HG02981 (cell line): ENCODE measurements at regions not wholly inside any gene's neighbourhood (a gene's known extent, or its start where the extent isn't known, plus 50 kb on each side); places are given as distances from the start of the nearest gene placed in this dataset.
A peak's percentile ranks its signal among the peaks of the same experiment; 100 is the strongest.
"Not testable (repeated sequence)": the region's sequence is repeated elsewhere in the genome, so short reads cannot be mapped to it uniquely, and the experiment has no call there.

Source experiments
- ATAC-seq: cut with Tn5 transposase; IDR thresholded peaks from one replicate; pipeline ENCODE4 v1.9.1; 2021; ENCODE audit warnings: mild to moderate bottlenecking, moderate library complexity; ENCODE audit not compliant: unreplicated experiment

DNA sequence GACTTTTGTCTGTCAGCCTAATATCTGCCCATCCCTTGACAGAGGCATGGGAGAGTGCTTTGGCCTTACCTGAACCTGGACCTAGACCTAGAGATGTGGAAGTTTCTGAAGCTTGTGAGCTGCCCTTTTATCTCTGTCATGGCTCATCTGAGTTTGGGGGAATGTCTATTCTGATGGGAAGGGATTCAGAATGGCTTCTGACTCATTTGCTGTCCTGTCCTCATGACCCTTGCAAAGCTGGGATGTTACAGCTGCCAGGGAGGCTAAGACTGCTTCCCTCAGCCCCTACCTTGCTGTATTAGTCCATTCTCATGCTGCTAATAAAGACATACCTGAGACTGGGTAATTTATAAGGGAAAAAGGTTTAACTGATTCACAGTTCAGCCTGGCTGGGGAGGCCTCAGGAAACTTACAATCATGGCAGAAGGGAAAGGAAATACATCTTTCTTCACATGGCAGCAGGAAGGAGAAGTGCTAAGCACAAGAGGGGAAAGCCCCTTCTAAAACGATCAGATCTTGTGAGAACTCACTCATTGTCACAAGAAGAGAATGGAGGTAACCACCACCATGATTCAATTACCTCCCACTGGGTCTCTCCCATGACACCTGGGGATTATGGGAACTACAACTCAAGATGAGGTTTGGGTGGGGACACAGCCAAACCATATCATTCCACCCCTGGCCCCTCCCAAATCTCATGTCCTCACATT lies 252.2 kb downstream of the ERMARD start:
- ATAC-seq, result no peak

GRCh38 chr6:170003027-170003426 lies 251.6 kb downstream of the ERMARD start:
- ATAC-seq, result no peak

- not testable (repeated sequence) for ATAC-seq
Observed at GRCh38 chr6:170001782-170002181, 250.4 kb downstream of the ERMARD start.

DNA sequence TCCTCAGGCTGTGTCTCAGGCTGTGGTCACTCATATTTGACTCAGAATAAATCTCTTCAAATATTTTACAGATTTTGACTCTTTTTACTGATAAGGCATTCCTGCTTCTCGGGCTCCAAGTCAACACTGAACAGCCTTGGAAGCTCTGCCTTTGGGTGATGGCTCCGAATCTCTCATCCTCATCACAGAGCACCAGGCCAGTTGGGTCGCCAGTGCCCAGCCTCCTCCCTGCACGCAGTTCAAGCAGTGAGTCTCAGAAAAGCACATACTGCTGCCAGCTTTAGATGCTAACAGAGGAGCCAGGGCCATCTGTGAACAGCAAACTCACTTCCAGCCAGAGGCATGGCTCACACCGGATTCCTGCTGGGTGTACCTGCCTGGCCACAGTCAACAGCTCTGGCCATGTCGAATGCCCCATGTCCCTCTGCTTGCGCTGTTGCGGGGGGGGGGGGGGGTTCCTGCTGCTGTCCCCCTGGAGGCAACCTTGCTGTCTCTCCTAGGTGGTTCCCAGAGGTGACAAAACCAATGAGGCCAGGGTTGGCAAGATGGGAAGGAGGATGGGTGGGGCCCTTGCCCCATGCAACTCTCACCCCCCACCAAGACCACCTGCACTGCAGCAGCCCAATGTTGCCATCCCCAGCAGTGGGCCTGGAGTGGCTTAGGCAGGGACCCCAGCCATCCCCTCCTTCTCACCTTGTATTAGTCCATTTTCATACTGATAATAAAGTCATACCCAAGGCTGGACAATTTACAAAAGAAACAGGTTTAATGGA lies 248.8 kb downstream of the ERMARD start:
- no peak for ATAC-seq

- ATAC-seq, result no peak
Observed at GRCh38 chr6:169999367-169999766, 247.9 kb downstream of the ERMARD start.

- ATAC-seq, result no peak
Observed at GRCh38 chr6:169998457-169998856, 247.0 kb downstream of the ERMARD start.

- ATAC-seq, result no peak
Observed at GRCh38 chr6:169997930-169998218, 246.5 kb downstream of the ERMARD start.

GRCh38 chr6:169997187-169997929 lies 245.9 kb downstream of the ERMARD start:
- ATAC-seq, result no peak

- no peak for ATAC-seq
Observed at GRCh38 chr6:169996378-169997051, 245.1 kb downstream of the ERMARD start.

- ATAC-seq, result no peak
Observed at GRCh38 chr6:169994739-169995138, 243.3 kb downstream of the ERMARD start.

DNA sequence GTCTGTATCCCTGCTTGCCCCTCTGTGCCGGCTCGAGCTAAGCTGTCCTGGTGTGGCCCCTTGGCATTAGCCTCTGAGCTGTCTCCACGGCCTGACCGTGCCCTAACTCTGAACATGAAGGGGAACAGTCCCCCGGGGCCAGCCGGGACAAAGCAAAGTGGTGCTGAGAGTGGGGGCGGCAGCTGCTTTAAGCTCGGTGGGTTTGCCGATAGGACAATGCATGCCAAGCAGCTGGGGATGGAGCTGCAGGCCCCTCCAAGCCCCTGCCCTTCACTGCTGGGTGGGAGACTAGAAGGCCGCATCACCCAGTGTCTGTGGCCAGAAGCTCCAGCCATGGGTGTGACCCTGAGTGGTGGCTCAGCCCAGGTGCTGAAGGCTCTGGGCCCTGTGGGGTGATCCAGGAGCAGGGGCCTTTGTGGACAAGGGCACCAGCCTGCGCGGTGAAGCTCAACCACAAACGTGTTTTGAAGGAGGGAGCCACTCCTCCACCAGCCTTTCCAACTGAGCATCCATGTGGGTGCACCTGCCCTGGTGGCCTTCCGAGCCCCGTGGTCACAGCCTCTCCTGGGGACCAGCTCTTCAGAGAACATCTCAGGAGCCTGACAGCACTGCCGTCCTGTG lies 242.5 kb downstream of the ERMARD start:
- ATAC-seq, result no peak

- no peak for ATAC-seq
Observed at GRCh38 chr6:169991913-169992312, 240.5 kb downstream of the ERMARD start.

GRCh38 chr6:169991031-169991390 lies 239.6 kb downstream of the ERMARD start:
- no peak for ATAC-seq

DNA sequence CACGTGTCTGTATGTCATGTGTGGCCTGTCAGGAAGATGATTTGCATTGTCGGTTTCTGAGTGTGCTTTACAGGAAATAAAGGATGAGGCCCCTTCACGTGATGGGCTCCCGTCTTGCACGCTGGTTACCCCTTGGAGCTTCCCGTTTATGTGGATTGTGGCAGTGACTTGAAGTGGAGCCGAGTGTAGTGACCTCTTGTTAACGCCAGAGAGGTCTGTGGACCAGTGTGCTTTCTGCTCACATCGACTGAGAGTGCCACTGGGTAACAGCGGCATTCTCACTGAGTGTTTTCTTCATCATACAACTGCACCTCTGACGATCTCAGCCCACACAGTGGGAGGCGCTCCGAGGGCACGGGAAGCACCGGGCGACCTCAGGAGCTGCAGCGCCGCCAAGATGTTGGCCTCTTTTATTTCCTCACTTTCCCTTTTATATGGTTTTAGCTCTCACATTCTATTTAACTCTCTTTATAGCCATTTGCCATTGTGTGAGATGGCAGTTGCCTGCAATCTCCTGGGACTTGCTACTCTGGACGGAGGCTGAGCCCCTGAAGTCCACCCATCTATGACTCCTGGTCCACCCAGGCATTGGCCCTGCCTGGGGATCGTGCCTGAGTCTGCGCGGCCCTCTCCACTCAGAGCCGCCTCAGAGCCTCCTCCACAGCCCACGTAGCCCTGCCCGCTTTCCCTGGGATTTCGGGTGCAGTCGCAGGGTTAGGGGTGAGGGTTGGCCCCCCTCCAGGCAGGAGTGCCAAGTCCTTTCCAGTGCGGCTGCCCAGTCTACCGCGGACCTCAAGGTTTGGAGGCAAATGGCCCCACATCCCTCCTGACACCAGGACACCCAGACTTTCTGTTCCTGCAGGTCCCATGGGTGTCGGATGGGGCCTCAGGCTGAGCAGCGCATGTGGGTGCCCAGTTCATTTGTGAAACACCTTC lies 238.9 kb downstream of the ERMARD start:
- ATAC-seq, result peak; percentile 46

- ATAC-seq, result no peak
Observed at GRCh38 chr6:169989594-169989993, 238.2 kb downstream of the ERMARD start.

DNA sequence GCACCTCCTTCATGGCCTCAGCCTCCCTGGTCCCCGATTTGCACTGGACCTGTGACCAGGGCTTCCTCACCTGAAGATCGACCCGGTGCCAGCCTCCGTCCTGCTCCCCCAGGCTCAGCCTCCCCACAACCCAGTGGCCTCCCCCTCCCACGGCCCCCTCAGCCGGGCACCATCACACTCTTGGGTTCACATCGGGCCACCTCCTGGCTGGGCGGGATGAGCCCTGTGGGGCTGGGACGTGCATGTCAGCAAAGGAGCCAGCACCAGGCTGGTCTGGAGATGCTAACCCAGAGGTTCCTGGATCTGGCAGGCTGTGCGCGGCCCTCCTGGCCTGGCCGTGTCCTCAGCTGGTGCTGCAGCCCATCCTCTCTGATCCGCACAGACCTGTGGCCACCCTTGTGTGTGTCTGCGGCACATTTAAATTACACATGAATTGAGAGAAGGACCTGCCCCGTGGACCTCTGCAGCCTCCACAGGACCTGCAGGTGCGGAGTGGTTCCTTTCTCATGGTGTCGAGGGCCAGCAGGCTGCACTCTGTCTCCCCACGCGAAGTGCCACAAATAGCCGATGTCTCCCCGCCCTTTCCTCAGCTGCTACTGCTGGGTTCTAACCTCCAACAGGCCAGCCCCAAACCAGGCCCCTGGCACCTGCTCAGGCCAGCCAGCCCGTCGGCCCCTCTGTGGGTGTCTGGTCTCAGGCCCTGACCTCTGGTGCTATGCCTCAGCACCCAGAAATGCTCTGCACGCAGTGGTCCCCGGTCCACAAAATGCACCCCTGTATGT lies 237.5 kb downstream of the ERMARD start:
- no peak for ATAC-seq

DNA sequence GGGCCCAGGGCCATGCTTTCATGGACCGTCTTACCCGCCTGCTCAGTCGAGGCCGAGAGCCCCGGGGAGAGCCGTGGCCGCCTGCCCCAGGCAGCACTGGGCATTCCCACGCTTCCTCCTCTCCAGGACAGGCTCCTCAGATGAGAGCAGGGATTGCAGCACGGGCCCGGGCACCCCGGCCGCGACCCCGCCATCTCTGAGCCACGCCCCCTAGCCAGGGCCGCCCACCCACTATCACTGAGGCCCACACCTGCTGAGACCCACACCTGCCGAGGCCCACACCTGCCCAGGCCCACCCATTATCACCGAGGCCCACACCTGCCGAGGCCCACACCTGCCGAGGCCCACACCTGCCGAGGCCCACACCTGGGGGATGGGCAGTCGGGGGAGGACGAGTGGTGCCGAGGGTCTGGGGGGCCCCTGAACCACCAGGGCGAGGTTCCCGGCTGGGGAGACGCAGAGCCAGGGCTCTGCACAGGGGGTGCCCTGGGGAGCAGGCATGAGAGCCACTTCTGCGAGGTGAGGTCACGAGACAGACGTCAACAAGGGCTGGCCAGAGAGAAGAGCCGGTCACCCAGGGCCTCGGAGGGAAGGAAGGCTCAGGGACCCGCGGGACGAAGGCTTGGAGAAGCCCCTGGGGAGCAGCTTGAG lies 235.6 kb downstream of the ERMARD start:
- ATAC-seq, result no peak

- ATAC-seq, result no peak
Observed at GRCh38 chr6:169986171-169986847, 234.9 kb downstream of the ERMARD start.
